K562 (cell line): ENCODE measurements at regions not wholly inside any gene's neighbourhood (a gene's known extent, or its start where the extent isn't known, plus 50 kb on each side); places are given as distances from the start of the nearest gene placed in this dataset.

Source experiments
- ATAC-seq: fragments of 200-7000 bp; cut with Tn5 transposase; 3 replicates; pipeline ENCODE4 v1.9.1; 2020; ENCODE audit warnings: moderate library complexity
- BruUV-seq: library from RNA; stranded (reverse); fragments of 400-500 nt; replicated peaks from 2 replicates; lab custom pipeline; 2021; lab: Mats Ljungman, UMichigan
- CTCF ChIA-PET: fragments of 300-600 bp; formaldehyde crosslinking; extraction: SDS; loops from one replicate; lab custom pipeline; 2021; ENCODE audit warnings: low intra/inter-chr PET ratio; lab: Yijun Ruan, JAX
- POLR2A ChIA-PET: fragments of 300-600, 350-650 bp; sonication (Branson Sonifier 250); formaldehyde crosslinking; extraction: SDS; loops from one replicate; lab custom pipeline; 2021; ENCODE audit warnings: antibody characterized with exemption, inconsistent platforms; lab: Yijun Ruan, JAX
- DNase-seq, 4 experiments: peaks; one replicate each; pipeline versions ENCODE4 v3.0.0 to v3.0.0-alpha.2; 2011 to 2018; ENCODE audit warnings: low spot score in 3 of 4, mixed read lengths in 3 of 4; ENCODE audit errors: extremely low read depth in 1 of 4
- FAIRE-seq: peaks from 2 replicates; lab custom pipeline; 2011; peaks lifted over from hg19 to GRCh38; lab: Jason Lieb, UNC
- H2AFZ ChIP-seq: 2 replicates; pipeline ENCODE4 v1.6.0; 2011; ENCODE audit warnings: low read depth, low read length, control low read depth, inconsistent platforms
- H3K27ac ChIP-seq: fragments of 200-600 bp; 3 replicates; pipeline ENCODE4 v1.8.0; 2011; ENCODE audit warnings: low read depth, mild to moderate bottlenecking, control low read depth, inconsistent platforms, low read length, moderate library complexity, mixed read lengths; ENCODE audit errors: extremely low read depth
- H3K27me3 ChIP-seq, 2 experiments: fragments of 300-600 bp in 1 of 2; 2 replicates in 1 of 2; 3 replicates in 1 of 2; pipeline versions ENCODE4 v1.6.0 to v1.8.0; 2011; ENCODE audit warnings: inconsistent platforms in 2 of 2, low read length in 2 of 2, mild to moderate bottlenecking in 1 of 2, mixed read lengths in 1 of 2, moderate library complexity in 1 of 2; ENCODE audit not compliant: control insufficient read depth in 2 of 2, insufficient read depth in 2 of 2
- H3K36me3 ChIP-seq: fragments of 300-600 bp; 3 replicates; pipeline ENCODE4 v1.8.0; 2011; ENCODE audit warnings: mild to moderate bottlenecking, low read length, inconsistent platforms; ENCODE audit not compliant: control insufficient read depth, insufficient read depth
- H3K4me1 ChIP-seq, 2 experiments: fragments of 200-600 bp in 1 of 2; replicated peaks in 1 of 2; 2 replicates in 1 of 2; 3 replicates in 1 of 2; pipeline versions ENCODE4 v1.5.1 to v1.8.0; 2011; ENCODE audit warnings: inconsistent platforms in 2 of 2, low read length in 2 of 2, mild to moderate bottlenecking in 1 of 2, mixed read lengths in 1 of 2, moderate library complexity in 1 of 2; ENCODE audit not compliant: control insufficient read depth in 2 of 2, insufficient read depth in 2 of 2
- H3K4me2 ChIP-seq: 2 replicates; pipeline ENCODE4 v1.6.1; 2011; ENCODE audit warnings: low read length, control low read depth, inconsistent platforms, mixed read lengths; ENCODE audit not compliant: insufficient read depth
- H3K4me3 ChIP-seq: fragments of 200-600 bp; sonication (generic), shearing (Covaris generic); 2 replicates; pipeline ENCODE4 v1.5.1; 2016; ENCODE audit warnings: control low read depth, inconsistent platforms
- H3K79me2 ChIP-seq: fragments of 200-600 bp; 3 replicates; pipeline ENCODE4 v1.8.0; 2011; ENCODE audit warnings: low read length, inconsistent platforms; ENCODE audit not compliant: control insufficient read depth, insufficient read depth
- H3K9ac ChIP-seq, 2 experiments: 2 replicates each; pipeline versions ENCODE4 v1.6.0 to v1.6.1; 2011; ENCODE audit warnings: low read depth in 2 of 2, low read length in 2 of 2, control low read depth in 1 of 2, inconsistent platforms in 1 of 2, mild to moderate bottlenecking in 1 of 2, mixed read lengths in 1 of 2; ENCODE audit not compliant: insufficient read depth in 1 of 2
- H3K9me1 ChIP-seq: one replicate; pipeline ENCODE4 v1.6.0; 2011; ENCODE audit warnings: inconsistent platforms, mild to moderate bottlenecking, low read length, moderate library complexity; ENCODE audit not compliant: control insufficient read depth, insufficient read depth
- H3K9me3 ChIP-seq: replicated peaks from 2 replicates; pipeline ENCODE4 v1.5.1; 2011; ENCODE audit warnings: low read depth, low read length, inconsistent platforms; ENCODE audit not compliant: control insufficient read depth, insufficient read depth
- H4K20me1 ChIP-seq: replicated peaks from 2 replicates; pipeline ENCODE4 v1.6.1; 2011; ENCODE audit warnings: low read length, inconsistent platforms, mixed read lengths; ENCODE audit not compliant: control insufficient read depth, insufficient read depth
- ELK1 ChIP-seq: sonication (generic); formaldehyde crosslinking; IDR thresholded peaks from 2 replicates; pipeline ENCODE4 v1.8.1; 2022; ENCODE audit warnings: missing genetic modification reagents
- HNRNPLL ChIP-seq: fragments of 200-400 bp; formaldehyde crosslinking; IDR thresholded peaks from 2 replicates; pipeline ENCODE4 v1.6.1; 2017; ENCODE audit warnings: low read length, low read depth, mild to moderate bottlenecking; ENCODE audit not compliant: poor library complexity, severe bottlenecking
- PREB ChIP-seq: sonication (generic); formaldehyde crosslinking; IDR thresholded peaks from 2 replicates; pipeline ENCODE4 v1.8.1; 2023; ENCODE audit warnings: mild to moderate bottlenecking, missing genetic modification reagents
- PRMT5 ChIP-seq: sonication (generic); formaldehyde crosslinking; IDR thresholded peaks from 2 replicates; pipeline ENCODE4 v1.5.0; 2020; ENCODE audit warnings: missing genetic modification reagents
- SRSF3 ChIP-seq: fragments of 200-400 bp; formaldehyde crosslinking; IDR thresholded peaks from 2 replicates; pipeline ENCODE4 v1.6.1; 2016; ENCODE audit warnings: mild to moderate bottlenecking, low read length, moderate library complexity; ENCODE audit not compliant: insufficient read depth
- TCF3 ChIP-seq: sonication (generic); formaldehyde crosslinking; IDR thresholded peaks from 2 replicates; pipeline ENCODE4 v1.4.0; 2020; ENCODE audit warnings: mild to moderate bottlenecking, missing genetic modification reagents
- TCFL5 ChIP-seq: fragments of 250-450 bp; sonication (Bioruptor Pico); conservative IDR thresholded peaks from 2 replicates; pipeline ENCODE4 v1.6.1; 2021; ENCODE audit warnings: mild to moderate bottlenecking, moderate library complexity, matching md5 sums
- ZKSCAN1 ChIP-seq: fragments of 150-350 bp; IDR thresholded peaks from 2 replicates; pipeline ENCODE4 v1.6.1; 2016; ENCODE audit warnings: low read depth, low read length
- ZNF140 ChIP-seq: fragments of 250-450 bp; sonication (Bioruptor Pico); IDR thresholded peaks from 2 replicates; pipeline ENCODE4 v1.8.0; 2021; ENCODE audit warnings: moderate library complexity, mild to moderate bottlenecking, inconsistent platforms
- ZNF449 ChIP-seq: fragments of 250-450 bp; sonication (Bioruptor Pico); IDR thresholded peaks from 2 replicates; pipeline ENCODE4 v1.8.0; 2022; ENCODE audit warnings: moderate library complexity, mild to moderate bottlenecking, inconsistent platforms
- ZNF551 ChIP-seq: fragments of 250-450 bp; sonication (Bioruptor Pico); IDR thresholded peaks from 2 replicates; pipeline ENCODE4 v1.5.0; 2021; ENCODE audit warnings: mild to moderate bottlenecking, moderate library complexity
- ZNF589 ChIP-seq: fragments of 200-800 bp; sonication (Bioruptor generic); IDR thresholded peaks from 2 replicates; pipeline ENCODE4 v1.6.1; 2016; ENCODE audit warnings: low read depth, missing genetic modification characterization, missing compliant biosample characterization
- WGBS: fragments of 100-300 bp; shearing (Covaris generic); methylation state at CpG from one replicate; pipeline ENCODE4 v1.1.6; 2016; ENCODE audit warnings: low coverage, mixed read lengths; ENCODE audit not compliant: insufficient coverage; ENCODE audit errors: missing lambda C conversion rate; 5-methylcytosine and 5-hydroxymethylcytosine counted together
- in situ Hi-C: fragments of 300-500 bp; cut with MboI; formaldehyde crosslinking; loops from 4 replicates; pipeline ENCODE4 v1.15.0; 2018; ENCODE audit warnings: inconsistent platforms, mixed read lengths
- intact Hi-C: fragments of 100-400 bp; cut with micrococcal nuclease; formaldehyde crosslinking; loops from 2 replicates; pipeline ENCODE4 v1.14.2; 2022
- TF ChIP-seq, protein P1 (sequence below), 2 experiments: fragments of 450-650 bp in 1 of 2; sonication (generic) in 1 of 2; formaldehyde crosslinking in 1 of 2; IDR thresholded peaks in 1 of 2; conservative IDR thresholded peaks in 1 of 2; 2 replicates each; pipeline versions ENCODE4 v1.6.1 to v1.8.1; 2016 to 2023; ENCODE audit warnings: mild to moderate bottlenecking in 2 of 2, moderate library complexity in 2 of 2, inconsistent platforms in 1 of 2, missing genetic modification reagents in 1 of 2
- TF ChIP-seq, protein P2 (sequence below): fragments of 250-450 bp; sonication (Bioruptor Pico); IDR thresholded peaks from 2 replicates; pipeline ENCODE4 v1.5.0; 2020; ENCODE audit warnings: mild to moderate bottlenecking

- TF ChIP-seq HNRNPLL (no peak), ZNF589 (CRISPR knock-in tag) (no peak), ELK1 (CRISPR knock-in tag) (no peak)
Measured at GRCh38 chr2:147663153-147663961, 181.5 kb upstream of the ACVR2A start (continued).

- Histone ChIP-seq H4K20me1 (no peaks in the 10 kb centered on the region), H3K4me2 (no peak overlapping the region), H3K4me1 (no peaks in the 10 kb centered on the region), H3K9me1 (no peaks in the 10 kb centered on the region), H3K4me3 (no peak overlapping the region), H3K36me3 (no peaks in the 10 kb centered on the region), H3K9me3 (no peaks in the 10 kb centered on the region), H3K79me2 (no peaks in the 10 kb centered on the region), H3K9ac (no peak overlapping the region), H3K27me3 (no peaks in the 10 kb centered on the region), H2AFZ (no peak overlapping the region), H3K27ac (no peak overlapping the region)
- WGBS = 3% methylated on average over 4 of the region's 4 CpGs
- intact Hi-C loops = no loop called here
- in situ Hi-C loops = no loop called here
- ChIA-PET POLR2A (no interaction called here), CTCF (no interaction called here)
- ATAC-seq (no peak), FAIRE-seq (no peak), DNase-seq (no peak)
- BruUV-seq = no TSS peak
- TF ChIP-seq PREB (no peak), PRMT5 (no peak), TCFL5 (CRISPR knock-in tag) (no peak), ZKSCAN1 (no peak), ZNF449 (CRISPR knock-in tag) (no peak), TCF3 (CRISPR knock-in tag) (no peak), SRSF3 (no peak), ZNF140 (CRISPR knock-in tag) (no peak), ZNF551 (CRISPR knock-in tag) (no peak)
- TF ChIP-seq, protein P1, sequence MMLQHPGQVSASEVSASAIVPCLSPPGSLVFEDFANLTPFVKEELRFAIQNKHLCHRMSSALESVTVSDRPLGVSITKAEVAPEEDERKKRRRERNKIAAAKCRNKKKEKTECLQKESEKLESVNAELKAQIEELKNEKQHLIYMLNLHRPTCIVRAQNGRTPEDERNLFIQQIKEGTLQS (IDR thresholded peaks at IDR 0.05) = no peak
- TF ChIP-seq, protein P1 (CRISPR knock-in tag; conservative IDR thresholded peaks at IDR 0.05) = no peak
- TF ChIP-seq, protein P2, sequence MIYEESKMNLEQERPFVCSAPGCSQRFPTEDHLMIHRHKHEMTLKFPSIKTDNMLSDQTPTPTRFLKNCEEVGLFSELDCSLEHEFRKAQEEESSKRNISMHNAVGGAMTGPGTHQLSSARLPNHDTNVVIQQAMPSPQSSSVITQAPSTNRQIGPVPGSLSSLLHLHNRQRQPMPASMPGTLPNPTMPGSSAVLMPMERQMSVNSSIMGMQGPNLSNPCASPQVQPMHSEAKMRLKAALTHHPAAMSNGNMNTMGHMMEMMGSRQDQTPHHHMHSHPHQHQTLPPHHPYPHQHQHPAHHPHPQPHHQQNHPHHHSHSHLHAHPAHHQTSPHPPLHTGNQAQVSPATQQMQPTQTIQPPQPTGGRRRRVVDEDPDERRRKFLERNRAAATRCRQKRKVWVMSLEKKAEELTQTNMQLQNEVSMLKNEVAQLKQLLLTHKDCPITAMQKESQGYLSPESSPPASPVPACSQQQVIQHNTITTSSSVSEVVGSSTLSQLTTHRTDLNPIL = no peak
Measured at GRCh38 chr2:147662221-147662620, 182.6 kb upstream of the ACVR2A start.
